ENCODE measurements at regions not wholly inside any gene's neighbourhood (a gene's known extent, or its start where the extent isn't known, plus 50 kb on each side); places are given as distances from the start of the nearest gene placed in this dataset.

GRCh38 chr3:144177649-144178048 is 206.0 kb downstream of the DIPK2A start:
- Mint-ChIP-seq H3K4me3 (no peak overlapping the region), H3K9me3 (peaks cover 4% of the 10 kb centered on the region), H3K27ac (no peak overlapping the region), H3K27me3 (ENCODE audit: insufficient read depth) (no peaks in the 10 kb centered on the region), H3K36me3 (ENCODE audit: low read depth) (no peaks in the 10 kb centered on the region), H3K4me1 (peaks cover 2% of the 10 kb centered on the region)
- Histone ChIP-seq H3K4me3 (ENCODE audit: low read length) (no peak overlapping the region), H3K27me3 (ENCODE audit: control insufficient read depth, insufficient read depth, low read length, poor library complexity, severe bottlenecking) (no peaks in the 10 kb centered on the region), H3K36me3 (ENCODE audit: control insufficient read depth, insufficient read depth, low read length) (no peaks in the 10 kb centered on the region), H3K27ac (ENCODE audit: low read depth, low read length) (no peak overlapping the region), H3K4me1 (ENCODE audit: control insufficient read depth, insufficient read depth, low read length) (no peaks in the 10 kb centered on the region), H3K9ac (ENCODE audit: extremely low read depth, low read length, poor library complexity, severe bottlenecking) (no peak overlapping the region), H3K9me3 (ENCODE audit: control insufficient read depth, low read length) (no peaks in the 10 kb centered on the region)
- no peak for DNase-seq
- 94 to 100% methylated on average over 2 of the region's 2 CpGs for WGBS, 2 experiments (ENCODE audit: insufficient coverage in 1 of 2, insufficient read length in 1 of 2)
- TF ChIP-seq CTCF (conservative IDR thresholded peaks at IDR 0.05) = no peak

- H3K9ac ChIP-seq (ENCODE audit: extremely low read depth, low read length, poor library complexity, severe bottlenecking) = no peak overlapping the region
- no peak overlapping the region for H3K27ac Mint-ChIP-seq
- H3K9me3 Mint-ChIP-seq = peaks cover 4% of the 10 kb centered on the region
- H3K27me3 Mint-ChIP-seq (ENCODE audit: insufficient read depth) = no peaks in the 10 kb centered on the region
- TF ChIP-seq CTCF (conservative IDR thresholded peaks at IDR 0.05) = no peak
- H3K4me1 Mint-ChIP-seq = peaks cover 2% of the 10 kb centered on the region
- no peak overlapping the region for H3K4me3 Mint-ChIP-seq
- no peaks in the 10 kb centered on the region for H3K4me1 ChIP-seq (ENCODE audit: control insufficient read depth, insufficient read depth, low read length)
- no peaks in the 10 kb centered on the region for H3K27me3 ChIP-seq (ENCODE audit: control insufficient read depth, insufficient read depth, low read length, poor library complexity, severe bottlenecking)
- 92 to 100% methylated on average over 1 of the region's 2 CpGs for WGBS, 2 experiments (ENCODE audit: insufficient coverage in 1 of 2, insufficient read length in 1 of 2)
- H3K27ac ChIP-seq (ENCODE audit: low read depth, low read length) = no peak overlapping the region
- no peak for DNase-seq
- H3K36me3 Mint-ChIP-seq (ENCODE audit: low read depth) = no peaks in the 10 kb centered on the region
- H3K9me3 ChIP-seq (ENCODE audit: control insufficient read depth, low read length) = no peaks in the 10 kb centered on the region
- no peak overlapping the region for H3K4me3 ChIP-seq (ENCODE audit: low read length)
- no peaks in the 10 kb centered on the region for H3K36me3 ChIP-seq (ENCODE audit: control insufficient read depth, insufficient read depth, low read length)
Observed at GRCh38 chr3:144178607-144179006, 207.0 kb downstream of the DIPK2A start.

- Histone ChIP-seq H3K36me3 (ENCODE audit: control insufficient read depth, insufficient read depth, low read length) (no peaks in the 10 kb centered on the region), H3K9me3 (ENCODE audit: control insufficient read depth, low read length) (peaks cover 12% of the 10 kb centered on the region), H3K4me1 (ENCODE audit: control insufficient read depth, insufficient read depth, low read length) (no peaks in the 10 kb centered on the region), H3K27me3 (ENCODE audit: control insufficient read depth, insufficient read depth, low read length, poor library complexity, severe bottlenecking) (no peaks in the 10 kb centered on the region), H3K9ac (ENCODE audit: extremely low read depth, low read length, poor library complexity, severe bottlenecking) (no peak overlapping the region), H3K27ac (ENCODE audit: low read depth, low read length) (no peak overlapping the region), H3K4me3 (ENCODE audit: low read length) (no peak overlapping the region)
- Mint-ChIP-seq H3K27me3 (ENCODE audit: insufficient read depth) (no peaks in the 10 kb centered on the region), H3K36me3 (ENCODE audit: low read depth) (peaks cover 2% of the 10 kb centered on the region), H3K4me1 (peaks cover 2% of the 10 kb centered on the region), H3K27ac (no peak overlapping the region), H3K9me3 (peaks cover 19% of the 10 kb centered on the region), H3K4me3 (no peak overlapping the region)
- 96 to 100% methylated on average over 1 of the region's 2 CpGs for WGBS, 2 experiments (ENCODE audit: insufficient coverage in 1 of 2, insufficient read length in 1 of 2)
- TF ChIP-seq CTCF (conservative IDR thresholded peaks at IDR 0.05) = no peak
- no peak for DNase-seq
Observed at GRCh38 chr3:144181062-144181461, 209.4 kb downstream of the DIPK2A start.
